Activated CD4-positive, alpha-beta T cell treated with anti-CD3 and anti-CD28 coated beads, Interleukin-2, Interleukin-6, amounts not matched to agents 100 ng/mL and 50 ng/mL, durations not matched to agents 16 hours and 8 hours (primary cell): ENCODE measurements at regions not wholly inside any gene's neighbourhood (a gene's known extent, or its start where the extent isn't known, plus 50 kb on each side); places are given as distances from the start of the nearest gene placed in this dataset.
"Not testable (repeated sequence)": the region's sequence is repeated elsewhere in the genome, so short reads cannot be mapped to it uniquely, and the experiment has no call there.

ENCODE experiments used
- DNase-seq: peaks from one replicate; pipeline ENCODE4 v3.0.0-alpha.2; 2020

GRCh38 chr12:28693565-28694219 lies 455.4 kb upstream of the FAR2 start:
- DNase-seq: no peak

- DNase-seq: no peak
These were observed 450.5 kb upstream of the FAR2 start for GRCh38 chr12:28698553-28698952.

- DNase-seq: no peak
These were observed 450.0 kb upstream of the FAR2 start for GRCh38 chr12:28699029-28699428.

GRCh38 chr12:28700161-28700560 lies 448.9 kb upstream of the FAR2 start:
- DNase-seq: no peak

GRCh38 chr12:28704477-28705169 lies 444.5 kb upstream of the FAR2 start:
- no peak for DNase-seq

GRCh38 chr12:28708918-28709371 lies 440.1 kb upstream of the FAR2 start:
- DNase-seq: no peak

- DNase-seq: no peak
These were observed 438.9 kb upstream of the FAR2 start for GRCh38 chr12:28709986-28710685.

GRCh38 chr12:28710882-28711281 lies 438.2 kb upstream of the FAR2 start:
- DNase-seq: no peak

GRCh38 chr12:28711421-28711820 lies 437.7 kb upstream of the FAR2 start:
- DNase-seq: no peak

- no peak for DNase-seq
These were observed 406.3 kb upstream of the FAR2 start for GRCh38 chr12:28742791-28743190.

GRCh38 chr12:28746734-28747325 lies 402.2 kb upstream of the FAR2 start:
- DNase-seq: no peak

GRCh38 chr12:28750946-28751685 lies 398.0 kb upstream of the FAR2 start:
- no peak for DNase-seq

- no peak for DNase-seq
These were observed 394.1 kb upstream of the FAR2 start for GRCh38 chr12:28755027-28755426.

GRCh38 chr12:28759333-28759732 lies 389.7 kb upstream of the FAR2 start:
- peak; percentile 2 for DNase-seq

GRCh38 chr12:28760040-28760903 lies 388.8 kb upstream of the FAR2 start:
- not testable (repeated sequence) for DNase-seq

GRCh38 chr12:28761897-28762296 lies 387.2 kb upstream of the FAR2 start:
- DNase-seq: not testable (repeated sequence)

GRCh38 chr12:28766398-28766797 lies 382.7 kb upstream of the FAR2 start:
- DNase-seq: no peak

GRCh38 chr12:28767836-28768348 lies 381.2 kb upstream of the FAR2 start:
- no peak for DNase-seq

GRCh38 chr12:28770322-28770721 lies 378.8 kb upstream of the FAR2 start:
- DNase-seq: no peak

- no peak for DNase-seq
These were observed 377.1 kb upstream of the FAR2 start for GRCh38 chr12:28771968-28772367.

GRCh38 chr12:28775556-28775955 lies 373.5 kb upstream of the FAR2 start:
- no peak for DNase-seq

- no peak for DNase-seq
These were observed 372.9 kb upstream of the FAR2 start for GRCh38 chr12:28776220-28776619.
